ENCODE measurements at regions not wholly inside any gene's neighbourhood (a gene's known extent, or its start where the extent isn't known, plus 50 kb on each side); places are given as distances from the start of the nearest gene placed in this dataset.

GRCh38 chr10:37576154-37576553 lies 281.3 kb downstream of the ZNF248 start:
- TF ChIP-seq PBX3 (CRISPR knock-in tag; IDR thresholded peaks at IDR 0.05; ENCODE audit: borderline replicate concordance), result no peak
- Histone ChIP-seq H4K20me1 (ENCODE audit: insufficient read depth, low read length) (no peaks in the 10 kb centered on the region), H2AFZ (ENCODE audit: low read length) (no peak overlapping the region), H3K4me3 (replicated peaks in 1 of 3; ENCODE audit: insufficient read depth in 1 of 3, low read depth in 2 of 3, low read length in 3 of 3) (no peak overlapping the region), H3K4me1 (ENCODE audit: insufficient read depth, low read length) (no peaks in the 10 kb centered on the region), H3K27me3 (ENCODE audit: control insufficient read depth in 1 of 2, insufficient read depth in 2 of 2, low read length in 2 of 2) (no peaks in the 10 kb centered on the region), H3K36me3 (replicated peaks in 1 of 2; ENCODE audit: control insufficient read depth in 1 of 2, insufficient read depth in 2 of 2, low read length in 2 of 2) (no peaks in the 10 kb centered on the region), H3K27ac (ENCODE audit: extremely low read length, insufficient read depth, low read length) (no peak overlapping the region), H3K9ac (ENCODE audit: insufficient read depth, low read depth, low read length) (no peak overlapping the region), H3K9me3 (ENCODE audit: low read length) (no peaks in the 10 kb centered on the region), H3K4me2 (ENCODE audit: low read depth, low read length) (no peak overlapping the region), H3K79me2 (ENCODE audit: insufficient read depth, low read length) (no peaks in the 10 kb centered on the region)
- in situ Hi-C loops (cut with HindIII; ENCODE audit: extremely low pct_ligation_motif_present, low pct_unique_long_range_greater_than_20kb) (no loop called here), intact Hi-C loops (cut with micrococcal nuclease; ENCODE audit: unreplicated experiment) (no loop called here)
- ChIA-PET CTCF (ENCODE audit: low intra/inter-chr PET ratio, low total read pairs) (no interaction called here), POLR2A (no interaction called here)
- WGBS (ENCODE audit: low lambda C conversion rate), result 7% methylated on average over 1 of the region's 1 CpG
- no peak for FAIRE-seq
- DNase-seq (ENCODE audit: low spot score), result no peak
- ATAC-seq, result no peak
- no TSS peak for BruUV-seq (replicated peaks)

- H3K27ac ChIP-seq (ENCODE audit: extremely low read length, insufficient read depth, low read length), result no peak overlapping the region
- BruUV-seq (replicated peaks), result no TSS peak
- ATAC-seq, result no peak
- H2AFZ ChIP-seq (ENCODE audit: low read length), result no peak overlapping the region
- no peaks in the 10 kb centered on the region for H3K4me1 ChIP-seq (ENCODE audit: insufficient read depth, low read length)
- no peak overlapping the region for H3K4me3 ChIP-seq (replicated peaks in 1 of 3; ENCODE audit: insufficient read depth in 1 of 3, low read depth in 2 of 3, low read length in 3 of 3)
- no peaks in the 10 kb centered on the region for H3K9me3 ChIP-seq (ENCODE audit: low read length)
- POLR2A ChIA-PET, result no interaction called here
- in situ Hi-C loops (cut with HindIII; ENCODE audit: extremely low pct_ligation_motif_present, low pct_unique_long_range_greater_than_20kb), result no loop called here
- H3K9ac ChIP-seq (ENCODE audit: insufficient read depth, low read depth, low read length), result no peak overlapping the region
- CTCF ChIA-PET (ENCODE audit: low intra/inter-chr PET ratio, low total read pairs), result no interaction called here
- no peaks in the 10 kb centered on the region for H4K20me1 ChIP-seq (ENCODE audit: insufficient read depth, low read length)
- FAIRE-seq, result no peak
- 7% methylated on average over 3 of the region's 3 CpGs for WGBS (ENCODE audit: low lambda C conversion rate)
- no peak for DNase-seq (ENCODE audit: low spot score)
- intact Hi-C loops (cut with micrococcal nuclease; ENCODE audit: unreplicated experiment), result no loop called here
- no peaks in the 10 kb centered on the region for H3K27me3 ChIP-seq (ENCODE audit: control insufficient read depth in 1 of 2, insufficient read depth in 2 of 2, low read length in 2 of 2)
- no peaks in the 10 kb centered on the region for H3K79me2 ChIP-seq (ENCODE audit: insufficient read depth, low read length)
- H3K4me2 ChIP-seq (ENCODE audit: low read depth, low read length), result no peak overlapping the region
- no peak for TF ChIP-seq MXI1 (IDR thresholded peaks at IDR 0.05; ENCODE audit: borderline replicate concordance, low read depth, low read length)
- no peaks in the 10 kb centered on the region for H3K36me3 ChIP-seq (replicated peaks in 1 of 2; ENCODE audit: control insufficient read depth in 1 of 2, insufficient read depth in 2 of 2, low read length in 2 of 2)
Observed at GRCh38 chr10:37572206-37572605, 285.2 kb downstream of the ZNF248 start.

All from HepG2 (cell line).